Suppressor macrophage treated with lipopolysaccharide for 4 hours (primary cell): ENCODE measurements at regions not wholly inside any gene's neighbourhood (a gene's known extent, or its start where the extent isn't known, plus 50 kb on each side); places are given as distances from the start of the nearest gene placed in this dataset.

Source experiments
- DNase-seq: peaks from one replicate; pipeline ENCODE4 v3.0.0-alpha.2; 2020

DNA sequence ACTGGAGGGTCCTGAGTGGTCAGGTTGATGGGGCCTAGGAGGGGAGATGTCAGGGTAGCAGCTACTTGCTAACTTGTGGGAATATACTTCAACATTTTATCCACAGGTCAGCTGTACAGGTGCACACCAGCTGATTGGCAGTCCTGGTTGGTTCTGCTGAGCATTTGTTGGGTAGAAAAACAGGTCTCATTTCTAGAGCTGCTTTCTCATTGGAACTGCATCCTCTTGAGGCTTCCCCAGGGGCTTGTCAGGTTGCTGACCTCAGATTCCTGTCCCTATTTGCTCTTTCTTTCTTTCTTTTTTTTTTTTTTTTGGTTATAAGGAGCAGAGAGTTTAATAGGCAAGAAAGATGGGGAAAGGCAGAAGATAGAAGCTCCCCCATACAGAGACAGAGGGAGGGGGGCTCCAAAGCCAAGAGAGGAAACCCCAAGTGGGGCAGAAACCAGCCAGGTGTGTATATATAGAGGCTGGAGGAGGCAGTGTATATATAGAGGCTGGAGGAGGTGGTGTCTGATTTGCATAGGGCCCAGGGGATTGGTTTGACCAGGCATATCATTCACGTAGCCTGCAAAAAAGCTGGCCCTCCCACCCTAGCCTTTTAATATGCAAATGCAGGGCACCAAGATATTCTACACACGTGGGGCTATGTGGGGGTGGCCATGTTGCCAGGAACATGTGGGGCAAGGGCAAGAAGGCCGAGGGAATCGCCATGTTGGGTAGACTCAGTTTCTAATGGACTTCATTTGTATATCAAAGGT, 57.3 kb upstream of the STUM start:
- no peak for DNase-seq

DNA sequence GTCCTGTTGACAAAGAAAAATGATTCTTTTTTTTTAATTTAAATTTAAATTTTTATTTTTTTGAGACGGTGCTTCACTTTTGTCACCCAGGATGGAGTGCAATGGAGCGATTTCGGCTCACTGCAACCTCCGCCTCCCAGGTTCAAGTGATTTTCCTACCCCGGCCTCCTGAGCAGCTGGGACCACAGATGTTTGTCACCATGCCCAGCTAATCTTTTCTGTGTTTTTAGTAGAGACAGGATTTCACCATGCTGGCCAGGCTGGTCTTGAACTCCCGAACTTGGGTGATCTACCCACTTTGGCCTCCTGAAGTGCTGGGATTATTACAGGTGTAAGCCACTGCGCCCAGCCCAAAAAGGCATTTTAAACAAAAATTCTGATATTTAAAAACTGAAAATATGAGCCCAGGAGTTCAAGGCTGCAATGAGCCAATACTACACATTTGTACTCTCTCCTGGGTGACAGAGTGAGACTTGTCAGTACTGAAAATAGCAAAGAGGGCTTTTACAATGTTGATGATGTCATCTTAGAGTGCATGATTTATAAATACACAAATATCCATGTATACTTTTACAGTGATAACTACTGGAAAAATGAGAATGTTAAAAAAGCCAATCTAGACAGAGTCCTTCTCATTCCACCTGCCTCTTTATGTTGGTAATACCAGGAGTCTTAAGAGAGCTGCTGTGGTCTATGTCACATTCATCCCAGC, 56.0 kb upstream of the STUM start:
- no peak for DNase-seq

DNA sequence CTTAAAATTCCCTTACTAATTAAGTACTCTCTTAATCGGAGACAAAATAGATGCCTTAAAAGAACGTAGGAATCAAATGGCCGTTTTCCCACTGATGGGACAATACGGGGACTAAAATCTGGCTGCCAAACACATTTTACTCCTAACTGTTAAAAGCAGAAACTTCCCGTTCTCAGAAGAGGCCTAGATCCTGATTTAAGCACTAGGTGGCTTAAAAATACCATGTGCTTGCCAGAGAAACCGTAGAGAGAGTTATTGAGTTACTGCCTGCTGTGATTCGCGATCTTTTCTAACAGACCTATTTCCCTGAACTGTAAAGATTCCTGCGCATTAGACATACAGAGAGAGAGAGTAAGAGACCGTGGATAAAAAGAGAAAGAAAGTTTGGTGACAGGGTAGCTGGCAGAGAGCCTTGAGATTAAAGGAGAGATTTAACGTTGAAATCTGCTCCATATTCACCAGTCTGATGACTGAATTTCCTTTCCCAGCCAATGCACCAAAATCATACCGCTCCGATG, 54.4 kb upstream of the STUM start:
- DNase-seq, result no peak

DNA sequence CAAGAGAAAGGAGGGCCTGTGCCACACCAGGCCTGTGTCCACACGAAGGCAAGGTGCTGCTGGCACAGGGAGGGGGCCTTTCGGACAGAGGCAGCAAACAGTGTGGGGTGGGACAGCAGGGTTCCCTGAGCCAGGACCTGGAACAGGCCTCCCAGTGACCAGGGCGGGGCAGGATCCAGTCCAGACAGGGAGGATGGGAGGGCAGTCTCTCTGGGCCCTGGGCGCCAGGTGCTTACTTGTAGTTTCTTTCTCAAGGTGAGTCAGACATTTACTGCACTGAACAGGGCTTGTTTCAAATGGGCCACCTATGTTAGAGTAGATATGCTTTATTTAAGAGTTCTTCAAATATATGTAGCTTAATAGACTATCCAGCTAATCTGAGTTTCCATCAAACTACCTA, 52.8 kb upstream of the STUM start:
- DNase-seq, result no peak

DNA sequence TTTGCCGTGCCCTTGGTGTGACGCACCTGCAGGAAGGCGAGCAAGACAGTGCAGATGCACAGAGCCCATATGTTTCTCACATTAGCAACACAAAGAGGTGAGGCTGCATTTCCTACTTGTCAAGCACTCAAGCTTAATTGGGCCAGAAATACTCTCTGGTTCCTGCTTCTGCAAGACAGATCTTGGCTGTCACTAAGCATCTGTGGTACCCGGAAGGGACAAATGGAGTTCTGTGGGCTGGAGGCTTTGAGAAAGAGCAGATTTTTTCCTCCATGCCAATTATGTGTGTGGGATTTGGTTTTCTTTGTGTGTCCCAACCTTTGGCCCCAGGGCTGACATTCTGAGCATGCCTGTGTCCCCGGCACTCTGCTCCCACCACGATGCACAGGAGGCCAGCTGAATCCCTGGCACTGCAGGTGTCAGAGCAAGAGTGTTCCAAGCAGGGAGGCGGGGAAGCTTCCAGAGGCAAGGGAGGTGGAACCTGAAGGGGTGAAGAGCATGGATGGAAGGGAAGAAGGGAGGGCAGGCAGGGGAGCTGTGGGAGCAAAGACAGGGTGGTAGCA, 52.0 kb upstream of the STUM start:
- no peak for DNase-seq

DNA sequence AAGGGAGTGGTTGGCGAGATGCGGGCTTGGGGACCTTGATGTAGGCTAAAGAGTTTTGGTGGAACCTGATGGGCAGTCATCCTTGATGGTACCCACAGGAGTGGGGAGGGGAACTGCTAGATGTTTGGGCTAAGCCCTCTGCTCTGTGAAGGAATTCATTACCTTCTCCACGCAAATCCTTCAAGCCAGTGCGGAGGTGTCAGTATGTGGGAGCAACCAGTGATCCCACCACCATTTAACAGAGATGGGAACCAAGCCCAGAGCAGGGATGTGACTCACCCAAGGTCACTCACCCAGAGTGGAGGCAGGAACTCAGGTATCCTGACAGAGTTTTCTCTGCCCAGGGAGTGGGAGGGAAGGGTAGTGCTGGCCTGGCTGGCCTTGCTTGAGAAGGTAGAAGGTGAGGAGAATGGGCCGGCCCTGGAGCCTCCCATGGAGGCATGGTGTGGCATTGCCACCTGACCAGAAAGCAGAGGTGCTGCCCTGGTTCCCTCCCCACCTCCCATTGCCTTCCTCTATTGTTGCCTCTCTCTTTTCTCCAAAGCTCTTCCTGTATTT, 51.2 kb upstream of the STUM start:
- DNase-seq, result no peak

DNA sequence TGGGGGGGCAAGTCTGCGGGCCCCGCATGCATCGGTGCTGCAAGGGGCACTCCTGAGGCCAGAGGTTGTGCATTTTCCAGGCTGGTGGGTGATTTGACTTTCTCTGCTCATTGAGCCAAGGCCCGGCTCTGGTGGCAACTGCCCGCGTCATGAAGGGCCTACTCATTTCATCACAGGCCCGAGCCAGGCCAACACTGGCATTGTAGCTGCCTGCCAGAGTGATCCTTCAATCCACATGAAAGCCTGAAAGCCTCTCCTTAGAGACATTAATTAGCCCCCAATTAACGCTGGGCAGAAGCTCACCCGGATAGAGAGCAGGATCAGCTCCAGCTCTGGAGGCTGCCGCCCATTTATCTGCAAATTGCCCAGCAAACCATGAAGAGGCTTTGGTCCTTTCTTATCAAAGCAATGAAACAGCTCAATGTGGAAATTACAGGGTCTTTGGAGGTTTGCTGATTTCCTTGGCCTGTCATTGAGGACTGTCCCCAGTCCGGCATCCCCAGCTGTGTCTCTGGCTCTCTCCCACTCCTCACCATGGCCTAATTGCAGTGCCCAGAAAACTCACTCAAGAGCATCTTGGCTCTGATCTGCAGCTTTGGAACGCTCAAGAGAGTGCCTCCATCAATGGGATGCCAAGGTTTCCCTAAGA, 50.4 kb upstream of the STUM start:
- no peak for DNase-seq

DNA sequence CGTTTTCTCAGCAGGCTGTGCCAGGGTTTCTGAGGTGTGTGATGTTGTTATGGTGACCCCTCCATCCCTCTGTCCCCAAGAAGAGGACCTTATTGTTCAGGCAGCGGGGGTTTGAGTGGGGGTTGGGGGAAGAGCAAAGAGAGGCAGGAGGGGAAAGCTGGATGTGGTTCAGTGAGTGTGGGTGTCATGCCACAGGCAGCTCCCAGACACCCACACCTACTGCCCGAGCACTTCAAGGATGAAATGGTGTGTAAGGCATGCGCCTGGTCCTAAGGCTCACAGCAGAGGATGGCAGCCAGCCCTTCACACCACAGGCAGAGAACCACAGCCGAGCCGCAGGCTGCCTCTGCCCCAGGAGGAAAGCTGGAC, 49.9 kb upstream of the STUM start:
- no peak for DNase-seq
